ENCODE measurements at regions not wholly inside any gene's neighbourhood (a gene's known extent, or its start where the extent isn't known, plus 50 kb on each side); places are given as distances from the start of the nearest gene placed in this dataset.

DNA sequence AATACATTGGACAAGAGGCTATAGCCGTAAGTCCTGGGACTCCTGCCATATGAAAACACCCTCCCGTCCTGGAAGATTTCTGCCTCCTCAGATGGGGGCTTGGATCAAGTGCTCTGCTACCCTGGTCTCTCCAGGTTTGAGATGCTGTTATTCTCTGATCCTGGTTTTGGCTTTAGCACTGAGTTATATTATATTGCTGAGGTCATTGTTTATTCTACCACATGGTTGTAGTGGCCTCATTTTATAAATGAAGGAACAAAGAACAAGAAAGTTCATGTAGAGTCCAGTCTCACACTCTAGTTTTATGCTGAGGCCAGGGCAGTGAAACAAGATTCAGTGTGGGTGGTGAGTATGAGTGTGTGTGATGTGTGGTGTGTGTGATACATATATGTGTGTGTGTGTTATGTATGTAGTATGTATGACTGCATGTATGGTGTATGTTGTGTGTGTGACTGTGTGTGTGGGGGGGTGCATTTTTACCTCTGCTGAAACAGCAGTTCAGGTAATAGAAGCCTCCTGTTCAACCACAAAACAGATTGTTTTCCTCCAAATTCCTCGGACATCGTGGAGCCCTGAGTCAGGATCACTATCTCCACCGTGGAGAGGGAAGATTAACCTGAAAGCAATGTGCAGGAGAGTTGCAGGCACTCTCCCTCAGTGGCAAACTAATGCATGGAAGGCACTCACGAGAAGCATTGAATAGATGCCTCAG is 80.7 kb downstream of the C7orf25 start:
- Histone ChIP-seq H3K56ac (ENCODE audit: insufficient read length, low read depth, low read length) (no peak overlapping the region), H3K18ac (ENCODE audit: insufficient read length, low read depth, low read length) (no peak overlapping the region), H2BK20ac (ENCODE audit: low read depth, low read length, poor library complexity, severe bottlenecking) (no peak overlapping the region), H3K27ac (ENCODE audit: insufficient read length, low read depth, low read length) (no peak overlapping the region), H3K79me1 (ENCODE audit: insufficient read depth, low read depth, low read length, poor library complexity, severe bottlenecking) (no peaks in the 10 kb centered on the region), H2BK120ac (ENCODE audit: low read depth, low read length, poor library complexity, severe bottlenecking) (no peak overlapping the region), H3K4me1 (ENCODE audit: insufficient read depth, low read length) (no peaks in the 10 kb centered on the region), H3K14ac (ENCODE audit: insufficient read depth, low read length) (no peak overlapping the region), H3T11ph (ENCODE audit: low read length) (no peak overlapping the region), H2AK5ac (ENCODE audit: insufficient read length, low read length) (no peak overlapping the region), H4K20me1 (ENCODE audit: control insufficient read depth, insufficient read depth, insufficient read length) (no peaks in the 10 kb centered on the region), H2BK5ac (ENCODE audit: insufficient read length, low read length) (no peak overlapping the region), H3K79me2 (ENCODE audit: insufficient read depth, low read length) (no peaks in the 10 kb centered on the region), H3K9ac (ENCODE audit: extremely low read depth, insufficient read length, low read length) (no peak overlapping the region), H4K8ac (replicated peaks; ENCODE audit: insufficient read length, low read depth, low read length) (no peak overlapping the region), H3K4me2 (ENCODE audit: insufficient read depth, insufficient read length, low read length) (no peak overlapping the region), H4K91ac (ENCODE audit: insufficient read length, low read depth, low read length) (no peak overlapping the region), H3K27me3 (ENCODE audit: insufficient read depth, low read length) (no peaks in the 10 kb centered on the region), H3K23ac (ENCODE audit: insufficient read length, low read depth, low read length) (no peak overlapping the region), H3K9me3 (ENCODE audit: control insufficient read depth, low read depth, low read length) (no peaks in the 10 kb centered on the region), H2BK12ac (ENCODE audit: insufficient read length, low read depth, low read length) (no peak overlapping the region), H2AFZ (ENCODE audit: low read length) (no peak overlapping the region), H2BK15ac (ENCODE audit: low read depth, low read length) (no peak overlapping the region), H3K23me2 (ENCODE audit: insufficient read length, low read depth, low read length, poor library complexity, severe bottlenecking) (no peaks in the 10 kb centered on the region), H3K4ac (ENCODE audit: low read depth, low read length) (no peak overlapping the region), H4K5ac (ENCODE audit: insufficient read length, low read depth, low read length) (no peak overlapping the region)
- no peak overlapping the region for H3K27ac Mint-ChIP-seq
- H3K9me3 Mint-ChIP-seq, result no peaks in the 10 kb centered on the region; a peak in 1 of 5 replicates
- DNase-seq, result no peak
- no peaks in the 10 kb centered on the region for H3K27me3 Mint-ChIP-seq (ENCODE audit: low read depth)
- WGBS (ENCODE audit: extremely low coverage, insufficient read length, low lambda C conversion rate), result no CpG with 5 or more reads among the region's 6 CpGs
- TF ChIP-seq, protein P1, sequence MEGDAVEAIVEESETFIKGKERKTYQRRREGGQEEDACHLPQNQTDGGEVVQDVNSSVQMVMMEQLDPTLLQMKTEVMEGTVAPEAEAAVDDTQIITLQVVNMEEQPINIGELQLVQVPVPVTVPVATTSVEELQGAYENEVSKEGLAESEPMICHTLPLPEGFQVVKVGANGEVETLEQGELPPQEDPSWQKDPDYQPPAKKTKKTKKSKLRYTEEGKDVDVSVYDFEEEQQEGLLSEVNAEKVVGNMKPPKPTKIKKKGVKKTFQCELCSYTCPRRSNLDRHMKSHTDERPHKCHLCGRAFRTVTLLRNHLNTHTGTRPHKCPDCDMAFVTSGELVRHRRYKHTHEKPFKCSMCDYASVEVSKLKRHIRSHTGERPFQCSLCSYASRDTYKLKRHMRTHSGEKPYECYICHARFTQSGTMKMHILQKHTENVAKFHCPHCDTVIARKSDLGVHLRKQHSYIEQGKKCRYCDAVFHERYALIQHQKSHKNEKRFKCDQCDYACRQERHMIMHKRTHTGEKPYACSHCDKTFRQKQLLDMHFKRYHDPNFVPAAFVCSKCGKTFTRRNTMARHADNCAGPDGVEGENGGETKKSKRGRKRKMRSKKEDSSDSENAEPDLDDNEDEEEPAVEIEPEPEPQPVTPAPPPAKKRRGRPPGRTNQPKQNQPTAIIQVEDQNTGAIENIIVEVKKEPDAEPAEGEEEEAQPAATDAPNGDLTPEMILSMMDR (conservative IDR thresholded peaks at IDR 0.05), result no peak
- H3K36me3 Mint-ChIP-seq (ENCODE audit: insufficient read depth in 1 of 3, low read depth in 3 of 3), result no peaks in the 10 kb centered on the region
- H3K4me1 Mint-ChIP-seq, result peaks cover 3 to 14% of the 10 kb centered on the region in 2 experiments; a peak in 2 of 4 replicates
- no peak overlapping the region for H3K4me3 Mint-ChIP-seq
